ENCODE measurements at regions not wholly inside any gene's neighbourhood (a gene's known extent, or its start where the extent isn't known, plus 50 kb on each side); places are given as distances from the start of the nearest gene placed in this dataset.

DNA sequence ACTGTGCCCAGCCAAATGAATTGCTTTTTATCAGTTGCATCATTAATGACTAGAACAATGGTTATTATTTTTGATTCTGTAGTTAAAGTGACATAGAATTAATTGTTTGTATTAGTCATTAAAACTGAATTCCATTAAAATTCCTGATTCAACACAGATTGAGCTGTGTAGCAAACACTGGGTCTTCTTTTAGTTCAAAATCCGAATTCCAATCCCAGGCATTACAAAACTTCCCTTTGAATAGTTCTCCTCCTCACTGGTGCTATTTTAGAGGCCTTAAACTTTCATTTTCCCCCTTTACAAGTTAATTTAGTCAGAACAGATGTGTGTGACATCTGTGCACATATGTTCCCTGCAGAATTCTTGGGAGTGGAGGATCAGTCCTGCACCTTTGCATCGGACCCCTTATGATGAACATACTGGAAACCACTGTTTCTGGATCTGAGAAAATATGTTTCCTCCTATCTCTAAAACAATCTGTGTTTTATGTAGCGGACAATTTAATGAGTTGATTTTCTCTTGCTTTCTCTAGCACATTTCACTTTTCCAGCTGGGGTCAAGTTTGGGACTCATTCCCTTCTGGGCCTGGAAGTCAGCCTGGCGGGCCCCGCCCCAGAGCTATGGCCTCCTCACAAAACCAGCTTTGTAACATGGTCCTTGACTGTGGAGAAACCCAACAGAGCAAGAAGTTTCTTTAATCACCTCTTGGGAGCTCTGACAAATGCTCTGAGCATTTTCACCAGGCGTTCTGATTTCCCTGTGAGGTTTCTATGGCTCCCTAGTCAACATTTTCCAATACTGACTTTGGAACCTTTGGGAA is 87.9 kb upstream of the MAMDC2 start:
- no peak for DNase-seq (ENCODE audit: low spot score in 2 of 2)
- H3K4me3 ChIP-seq (ENCODE audit: low read depth, poor library complexity, severe bottlenecking): no peak overlapping the region
- intact Hi-C loops (cut with DNase I; ENCODE audit: low total_unique reads): no loop called here
- 64 to 71% methylated on average over 6 of the region's 6 CpGs for WGBS, 2 donors
- TF ChIP-seq CTCF (IDR thresholded peaks at IDR 0.05) (no peak), POLR2A (IDR thresholded peaks at IDR 0.05) (no peak)

- WGBS, 2 donors: 44 to 73% methylated on average over 1 of the region's 1 CpG
- no peak for DNase-seq (ENCODE audit: low spot score in 2 of 2)
- no peak overlapping the region for H3K4me3 ChIP-seq (ENCODE audit: low read depth, poor library complexity, severe bottlenecking)
- intact Hi-C loops (cut with DNase I; ENCODE audit: low total_unique reads): no loop called here
- no peak for TF ChIP-seq CTCF (IDR thresholded peaks at IDR 0.05)
- no peak for TF ChIP-seq POLR2A (IDR thresholded peaks at IDR 0.05)
These were observed 81.8 kb upstream of the MAMDC2 start for GRCh38 chr9:69961843-69962242.

DNA sequence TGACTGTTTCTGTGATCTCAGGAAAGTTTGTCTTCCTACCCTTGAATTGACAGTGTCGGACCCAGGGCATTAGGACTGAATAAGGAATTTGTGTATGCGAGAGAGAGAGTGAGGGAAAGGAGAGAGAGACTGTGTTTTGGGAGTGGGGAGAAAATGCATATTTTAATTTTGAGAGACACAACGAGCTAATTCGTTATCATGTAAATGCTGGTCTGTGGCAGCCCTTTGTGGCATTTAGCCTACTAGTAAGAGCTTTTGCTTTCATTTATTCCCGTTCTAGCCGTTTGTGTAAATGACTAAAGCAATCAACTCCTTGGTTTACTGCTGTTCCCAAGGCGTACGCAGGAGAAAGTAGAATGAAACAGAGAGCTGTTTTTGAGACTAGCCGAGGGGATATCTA is 79.8 kb upstream of the MAMDC2 start:
- no peak for TF ChIP-seq POLR2A (IDR thresholded peaks at IDR 0.05)
- TF ChIP-seq CTCF (IDR thresholded peaks at IDR 0.05): no peak
- H3K4me3 ChIP-seq (ENCODE audit: low read depth, poor library complexity, severe bottlenecking): no peak overlapping the region
- no peak for DNase-seq (ENCODE audit: low spot score in 2 of 2)
- intact Hi-C loops (cut with DNase I; ENCODE audit: low total_unique reads): no loop called here
- WGBS, 2 donors: 58 to 59% methylated on average over 9 of the region's 9 CpGs

- no peak for DNase-seq (ENCODE audit: low spot score in 2 of 2)
- no peak for TF ChIP-seq POLR2A (IDR thresholded peaks at IDR 0.05)
- TF ChIP-seq CTCF (IDR thresholded peaks at IDR 0.05): no peak
- intact Hi-C loops (cut with DNase I; ENCODE audit: low total_unique reads): no loop called here
- H3K4me3 ChIP-seq (ENCODE audit: low read depth, poor library complexity, severe bottlenecking): no peak overlapping the region
- 92 to 100% methylated on average over 1 of the region's 1 CpG for WGBS, 2 donors
These were observed 79.2 kb upstream of the MAMDC2 start for GRCh38 chr9:69964446-69964845.

DNA sequence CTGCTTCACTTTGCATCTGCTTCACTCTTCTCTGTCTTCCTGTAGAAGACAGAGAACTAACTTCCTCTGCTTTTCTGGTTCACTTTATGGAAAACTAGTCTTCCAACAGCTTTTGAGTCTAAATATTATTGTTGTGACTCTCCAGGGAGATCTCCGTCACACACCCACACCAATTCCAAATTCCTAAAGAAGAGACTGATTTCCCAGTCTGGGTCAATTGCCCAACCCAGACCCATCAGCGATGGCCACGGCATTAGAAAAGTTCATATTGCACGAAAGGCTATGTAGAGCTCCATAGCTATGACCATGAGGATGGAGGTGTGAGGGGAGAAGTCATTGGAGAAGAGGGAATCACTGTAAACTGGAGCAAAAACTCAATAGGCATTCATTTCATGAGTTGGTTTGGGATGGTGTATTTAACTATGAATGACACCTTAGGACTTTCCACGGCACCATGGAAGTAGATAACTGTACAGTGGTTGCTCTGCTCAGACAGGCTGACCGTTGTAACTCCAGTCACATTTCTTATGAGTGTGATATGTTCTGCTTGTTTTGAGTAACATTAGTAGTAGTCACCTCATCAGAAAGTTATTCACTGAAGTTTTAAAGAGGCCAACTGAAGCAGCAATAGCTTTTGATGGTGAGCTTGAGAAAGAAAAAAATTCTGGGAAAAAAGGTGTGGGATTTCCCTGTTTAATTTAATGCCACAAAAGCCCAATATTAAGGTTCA is 78.1 kb upstream of the MAMDC2 start:
- DNase-seq (ENCODE audit: low spot score in 2 of 2): no peak
- intact Hi-C loops (cut with DNase I; ENCODE audit: low total_unique reads): no loop called here
- TF ChIP-seq POLR2A (IDR thresholded peaks at IDR 0.05) (no peak), CTCF (IDR thresholded peaks at IDR 0.05) (no peak)
- WGBS, 2 donors: 82 to 90% methylated on average over 6 of the region's 6 CpGs
- H3K4me3 ChIP-seq (ENCODE audit: low read depth, poor library complexity, severe bottlenecking): no peak overlapping the region
